Keratinocyte (primary cell): ENCODE measurements at regions not wholly inside any gene's neighbourhood (a gene's known extent, or its start where the extent isn't known, plus 50 kb on each side); places are given as distances from the start of the nearest gene placed in this dataset.
"Not testable (repeated sequence)": the region's sequence is repeated elsewhere in the genome, so short reads cannot be mapped to it uniquely, and the experiment has no call there.

Source experiments
- DNase-seq: peaks from one replicate; pipeline ENCODE4 v3.0.0-alpha.2; 2011; ENCODE audit warnings: low read depth, missing footprints, low spot score
- FAIRE-seq: peaks from 2 replicates; lab custom pipeline; 2011; peaks lifted over from hg19 to GRCh38; lab: Jason Lieb, UNC
- H2AFZ ChIP-seq: 2 replicates; pipeline ENCODE4 v1.6.0; 2012; ENCODE audit warnings: low read length, control low read depth, inconsistent platforms; ENCODE audit not compliant: control insufficient read depth
- H3K27ac ChIP-seq: 2 replicates; pipeline ENCODE4 v1.5.1; 2011; ENCODE audit warnings: low read length; ENCODE audit not compliant: control insufficient read depth, insufficient read depth
- H3K27me3 ChIP-seq: 3 replicates; pipeline ENCODE4 v1.6.0; 2011; ENCODE audit warnings: low read length; ENCODE audit not compliant: control insufficient read depth, insufficient read depth; ENCODE audit errors: extremely low read depth
- H3K36me3 ChIP-seq, 2 experiments: 2 replicates in 1 of 2; 3 replicates in 1 of 2; pipeline ENCODE4 v1.5.1; 2011; ENCODE audit warnings: low read length in 2 of 2, mild to moderate bottlenecking in 1 of 2; ENCODE audit not compliant: control insufficient read depth in 2 of 2, insufficient read depth in 2 of 2; ENCODE audit errors: extremely low read depth in 1 of 2
- H3K4me1 ChIP-seq: 3 replicates; pipeline ENCODE4 v1.5.1; 2011; ENCODE audit warnings: low read length; ENCODE audit not compliant: control insufficient read depth, insufficient read depth; ENCODE audit errors: extremely low read depth
- H3K4me2 ChIP-seq: 3 replicates; pipeline ENCODE4 v1.6.0; 2011; ENCODE audit warnings: low read depth, low read length; ENCODE audit not compliant: control insufficient read depth, insufficient read depth; ENCODE audit errors: extremely low read depth
- H3K4me3 ChIP-seq, 3 experiments: fragments of 200-600 bp in 1 of 3; sonication (generic) in 1 of 3; 2 replicates in 2 of 3; 3 replicates in 1 of 3; pipeline ENCODE4 v1.5.1; 2011 to 2016; ENCODE audit warnings: low read length in 3 of 3, mild to moderate bottlenecking in 3 of 3, control low read depth in 2 of 3, inconsistent platforms in 1 of 3, low read depth in 1 of 3, mixed read lengths in 1 of 3, mixed run types in 1 of 3, moderate library complexity in 1 of 3; ENCODE audit not compliant: control insufficient read depth in 2 of 3, insufficient read depth in 2 of 3; ENCODE audit errors: extremely low read depth in 1 of 3
- H3K79me2 ChIP-seq: 2 replicates; pipeline ENCODE4 v1.6.0; 2012; ENCODE audit warnings: low read length; ENCODE audit not compliant: control insufficient read depth, insufficient read depth
- H3K9ac ChIP-seq: 3 replicates; pipeline ENCODE4 v1.6.0; 2011; ENCODE audit warnings: low read length; ENCODE audit not compliant: control insufficient read depth, insufficient read depth; ENCODE audit errors: extremely low read depth
- H3K9me1 ChIP-seq: 3 replicates; pipeline ENCODE4 v1.6.0; 2011; ENCODE audit warnings: low read length; ENCODE audit not compliant: control insufficient read depth, insufficient read depth; ENCODE audit errors: extremely low read depth
- H3K9me3 ChIP-seq: 2 replicates; pipeline ENCODE4 v1.5.1; 2012; ENCODE audit warnings: low read depth, low read length; ENCODE audit not compliant: control insufficient read depth
- H4K20me1 ChIP-seq: 3 replicates; pipeline ENCODE4 v1.6.0; 2011; ENCODE audit warnings: low read length; ENCODE audit not compliant: control insufficient read depth, insufficient read depth; ENCODE audit errors: extremely low read depth
- CTCF ChIP-seq, 3 experiments: IDR thresholded peaks in 1 of 3; conservative IDR thresholded peaks in 1 of 3; optimal IDR thresholded peaks in 1 of 3; 2 replicates in 2 of 3; 3 replicates in 1 of 3; pipeline versions ENCODE3 to v1.5.1; 2011; ENCODE audit warnings: low read length in 3 of 3, mild to moderate bottlenecking in 3 of 3, moderate library complexity in 2 of 3, control low read depth in 1 of 3, inconsistent platforms in 1 of 3; ENCODE audit not compliant: insufficient read depth in 2 of 3; ENCODE audit errors: extremely low read depth in 1 of 3
- EZH2 ChIP-seq: IDR thresholded peaks from one replicate; pipeline ENCODE4 v1.6.1; 2012; ENCODE audit warnings: inconsistent platforms, mild to moderate bottlenecking, low read length, moderate library complexity
- dilution Hi-C: fragments of 300-500 bp; cut with MboI; formaldehyde crosslinking; loops from one replicate; pipeline ENCODE4 v1.7.0; 2020; ENCODE audit warnings: low sequenced_read_pairs; ENCODE audit not compliant: extremely low pct_ligation_motif_present

GRCh38 chr20:55316753-55317152 is 688.6 kb downstream of the CBLN4 start:
- Histone ChIP-seq H3K9ac (no peak overlapping the region), H3K27me3 (no peaks in the 10 kb centered on the region), H3K4me2 (no peak overlapping the region), H3K9me1 (no peaks in the 10 kb centered on the region), H3K4me3 (no peak overlapping the region), H3K9me3 (no peaks in the 10 kb centered on the region), H3K79me2 (no peaks in the 10 kb centered on the region), H3K4me1 (no peaks in the 10 kb centered on the region), H2AFZ (no peak overlapping the region), H3K27ac (no peak overlapping the region), H4K20me1 (no peaks in the 10 kb centered on the region), H3K36me3 (no peaks in the 10 kb centered on the region)
- DNase-seq (no peak), FAIRE-seq (no peak)
- dilution Hi-C loops: no loop called here
- no peak for TF ChIP-seq CTCF (optimal IDR thresholded peaks at IDR 0.05 in 1 of 3, IDR thresholded peaks at IDR 0.05 in 1 of 3, conservative IDR thresholded peaks at IDR 0.05 in 1 of 3; ENCODE audit: extremely low read depth in 1 of 3, insufficient read depth in 2 of 3, low read length in 3 of 3)
- TF ChIP-seq EZH2: no peak

- H4K20me1 ChIP-seq, H3K4me3 ChIP-seq, H3K27ac ChIP-seq, H3K9ac ChIP-seq, DNase-seq, FAIRE-seq, dilution Hi-C loops, H3K36me3 ChIP-seq, H3K4me2 ChIP-seq, H3K9me1 ChIP-seq, H2AFZ ChIP-seq, H3K79me2 ChIP-seq, H3K27me3 ChIP-seq, H3K4me1 ChIP-seq, H3K9me3 ChIP-seq: not testable (repeated sequence)
Observed at GRCh38 chr20:55310844-55311243, 694.5 kb downstream of the CBLN4 start.

GRCh38 chr20:55291261-55291660 is 714.1 kb downstream of the CBLN4 start:
- Histone ChIP-seq H3K4me1 (no peaks in the 10 kb centered on the region), H3K27me3 (no peaks in the 10 kb centered on the region), H3K9me3 (no peaks in the 10 kb centered on the region), H3K27ac (no peak overlapping the region), H3K9me1 (no peaks in the 10 kb centered on the region), H4K20me1 (no peaks in the 10 kb centered on the region), H3K4me3 (no peak overlapping the region), H3K4me2 (no peak overlapping the region), H3K9ac (no peak overlapping the region), H3K79me2 (no peaks in the 10 kb centered on the region), H3K36me3 (no peaks in the 10 kb centered on the region), H2AFZ (no peak overlapping the region)
- TF ChIP-seq CTCF (optimal IDR thresholded peaks at IDR 0.05 in 1 of 3, IDR thresholded peaks at IDR 0.05 in 1 of 3, conservative IDR thresholded peaks at IDR 0.05 in 1 of 3; ENCODE audit: extremely low read depth in 1 of 3, insufficient read depth in 2 of 3, low read length in 3 of 3): no peak
- no peak for TF ChIP-seq EZH2
- dilution Hi-C loops: no loop called here
- FAIRE-seq: no peak
- no peak for DNase-seq
